OCI-LY1 (cell line): ENCODE measurements at regions not wholly inside any gene's neighbourhood (a gene's known extent, or its start where the extent isn't known, plus 50 kb on each side); places are given as distances from the start of the nearest gene placed in this dataset.

Source experiments
- EZH2 ChIP-seq: fragments of 200-600 bp; sonication (generic), shearing (Covaris generic); IDR thresholded peaks from 2 replicates; pipeline ENCODE4 v1.8.0; 2017; ENCODE audit warnings: borderline replicate concordance, mixed run types, mild to moderate bottlenecking, antibody characterized with exemption, low read length, moderate library complexity, mixed read lengths
- TF ChIP-seq, protein P1 (sequence below): fragments of 200-600 bp; sonication (generic), shearing (Covaris generic); IDR thresholded peaks from 2 replicates; pipeline ENCODE4 v1.5.1; 2017; ENCODE audit warnings: mild to moderate bottlenecking, antibody characterized with exemption, low read length, moderate library complexity, mixed read lengths

DNA sequence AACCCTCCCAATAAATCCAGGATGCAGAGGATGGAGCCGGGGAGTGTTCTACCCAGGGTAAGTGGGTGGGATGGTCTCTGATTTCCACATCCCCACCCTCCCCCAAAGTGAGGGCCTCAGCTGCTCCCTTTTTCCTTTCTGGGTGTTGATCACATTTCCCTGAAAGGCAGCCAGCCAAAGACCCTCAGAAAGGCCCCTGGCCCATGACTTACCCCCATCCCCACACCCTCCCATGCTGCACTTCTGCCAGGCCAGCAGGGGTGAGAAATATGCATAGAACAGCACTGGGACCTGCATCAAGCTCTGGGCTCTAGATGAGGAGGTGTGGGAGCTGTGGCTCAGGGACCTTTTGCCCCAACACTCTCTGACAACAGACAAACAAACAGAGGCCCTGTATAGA, 927.3 kb upstream of the ZNF722 start:
- TF ChIP-seq, protein P1, sequence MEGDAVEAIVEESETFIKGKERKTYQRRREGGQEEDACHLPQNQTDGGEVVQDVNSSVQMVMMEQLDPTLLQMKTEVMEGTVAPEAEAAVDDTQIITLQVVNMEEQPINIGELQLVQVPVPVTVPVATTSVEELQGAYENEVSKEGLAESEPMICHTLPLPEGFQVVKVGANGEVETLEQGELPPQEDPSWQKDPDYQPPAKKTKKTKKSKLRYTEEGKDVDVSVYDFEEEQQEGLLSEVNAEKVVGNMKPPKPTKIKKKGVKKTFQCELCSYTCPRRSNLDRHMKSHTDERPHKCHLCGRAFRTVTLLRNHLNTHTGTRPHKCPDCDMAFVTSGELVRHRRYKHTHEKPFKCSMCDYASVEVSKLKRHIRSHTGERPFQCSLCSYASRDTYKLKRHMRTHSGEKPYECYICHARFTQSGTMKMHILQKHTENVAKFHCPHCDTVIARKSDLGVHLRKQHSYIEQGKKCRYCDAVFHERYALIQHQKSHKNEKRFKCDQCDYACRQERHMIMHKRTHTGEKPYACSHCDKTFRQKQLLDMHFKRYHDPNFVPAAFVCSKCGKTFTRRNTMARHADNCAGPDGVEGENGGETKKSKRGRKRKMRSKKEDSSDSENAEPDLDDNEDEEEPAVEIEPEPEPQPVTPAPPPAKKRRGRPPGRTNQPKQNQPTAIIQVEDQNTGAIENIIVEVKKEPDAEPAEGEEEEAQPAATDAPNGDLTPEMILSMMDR: no peak
- TF ChIP-seq EZH2: no peak
